IPS-15b (cell line): ENCODE measurements at regions not wholly inside any gene's neighbourhood (a gene's known extent, or its start where the extent isn't known, plus 50 kb on each side); places are given as distances from the start of the nearest gene placed in this dataset.

ENCODE experiments used
- H3K27me3 ChIP-seq: one replicate; pipeline ENCODE4 v1.6.1; 2013; ENCODE audit warnings: low read length; ENCODE audit not compliant: control insufficient read depth, insufficient read depth
- H3K36me3 ChIP-seq: one replicate; pipeline ENCODE4 v1.6.1; 2013; ENCODE audit warnings: low read length; ENCODE audit not compliant: control insufficient read depth, insufficient read depth
- H3K4me1 ChIP-seq: one replicate; pipeline ENCODE4 v1.6.1; 2013; ENCODE audit warnings: mild to moderate bottlenecking, low read length; ENCODE audit not compliant: control insufficient read depth, insufficient read depth
- H3K4me3 ChIP-seq: one replicate; pipeline ENCODE4 v1.5.1; 2013; ENCODE audit warnings: low read depth, low read length
- H3K9ac ChIP-seq: one replicate; pipeline ENCODE4 v1.6.1; 2013; ENCODE audit warnings: low read depth, mild to moderate bottlenecking, low read length
- H3K9me3 ChIP-seq: one replicate; pipeline ENCODE4 v1.6.1; 2013; ENCODE audit warnings: mild to moderate bottlenecking, low read length; ENCODE audit not compliant: control insufficient read depth, insufficient read depth

- no peaks in the 10 kb centered on the region for H3K36me3 ChIP-seq
- H3K9me3 ChIP-seq, result no peaks in the 10 kb centered on the region
Measured at GRCh38 chr3:117751651-117752050, 1042.1 kb downstream of the TUSC7 start.

DNA sequence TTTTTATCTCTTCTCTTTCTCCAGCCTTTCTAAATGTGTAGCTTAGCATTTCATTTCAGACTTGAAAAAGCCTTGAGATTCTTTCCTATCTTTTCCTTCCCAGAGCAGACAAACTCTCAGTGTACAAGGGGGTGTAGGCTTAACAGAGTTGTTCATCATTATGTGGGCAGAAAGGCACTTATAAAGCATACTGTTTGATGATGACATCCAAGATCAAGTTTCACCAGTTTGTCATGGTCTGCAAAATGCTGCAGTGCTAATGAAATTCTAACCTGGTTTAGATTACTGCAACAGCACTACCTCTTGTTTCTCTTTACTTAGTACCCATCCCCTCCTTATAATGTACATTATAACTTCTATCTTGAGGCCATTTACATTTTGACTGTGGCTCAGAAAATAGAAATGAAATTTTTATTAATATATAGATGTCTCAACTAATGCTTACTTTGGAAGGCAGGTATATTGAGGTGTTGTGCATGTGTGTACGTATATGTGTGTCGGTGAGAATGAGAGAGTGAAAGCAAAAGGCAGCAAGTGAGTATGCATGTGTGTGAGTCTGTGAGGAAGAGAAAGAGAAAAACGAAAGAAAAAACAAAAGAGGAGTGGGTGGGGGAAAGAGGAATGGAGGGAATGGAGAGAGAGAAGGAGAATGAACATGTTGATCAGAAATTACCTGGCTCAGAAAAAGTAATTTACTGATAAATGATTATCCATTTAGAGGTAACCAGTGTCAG lies 1043.6 kb downstream of the TUSC7 start:
- H3K9me3 ChIP-seq, result no peaks in the 10 kb centered on the region
- H3K9ac ChIP-seq, result no peak overlapping the region
- no peak overlapping the region for H3K4me3 ChIP-seq
- H3K27me3 ChIP-seq, result no peaks in the 10 kb centered on the region
- H3K4me1 ChIP-seq, result no peaks in the 10 kb centered on the region
- H3K36me3 ChIP-seq, result no peaks in the 10 kb centered on the region

More at GRCh38 chr3:117751651-117752050, 1042.1 kb downstream of the TUSC7 start:
- Histone ChIP-seq H3K4me1 (no peaks in the 10 kb centered on the region), H3K27me3 (no peaks in the 10 kb centered on the region), H3K9ac (no peak overlapping the region), H3K4me3 (no peak overlapping the region)

GRCh38 chr3:117754058-117754457 lies 1044.5 kb downstream of the TUSC7 start:
- H3K9me3 ChIP-seq, result no peaks in the 10 kb centered on the region
- no peak overlapping the region for H3K4me3 ChIP-seq
- H3K27me3 ChIP-seq, result no peaks in the 10 kb centered on the region
- no peaks in the 10 kb centered on the region for H3K36me3 ChIP-seq
- H3K9ac ChIP-seq, result no peak overlapping the region
- H3K4me1 ChIP-seq, result no peaks in the 10 kb centered on the region

DNA sequence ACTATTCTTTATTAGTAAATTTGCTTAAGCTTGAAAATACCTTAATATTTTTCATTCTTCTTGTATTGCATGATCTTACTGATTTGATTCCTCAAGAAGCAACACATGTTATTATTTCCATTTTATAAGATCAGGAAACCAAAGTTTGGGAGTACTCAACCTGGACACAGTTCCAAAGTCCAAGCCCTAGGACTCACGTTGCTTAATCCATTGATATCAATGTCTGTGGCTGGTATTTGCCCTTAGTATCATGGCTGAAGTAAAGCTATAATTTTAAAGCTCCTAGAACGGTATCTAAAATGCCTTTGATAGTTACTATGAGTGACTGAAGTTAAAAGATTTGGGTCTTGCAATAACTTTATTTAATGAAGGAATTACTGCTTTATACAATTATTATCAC lies 1045.3 kb downstream of the TUSC7 start:
- H3K36me3 ChIP-seq, result no peaks in the 10 kb centered on the region
- no peaks in the 10 kb centered on the region for H3K27me3 ChIP-seq
- no peak overlapping the region for H3K9ac ChIP-seq

GRCh38 chr3:117756563-117756962 lies 1047.0 kb downstream of the TUSC7 start:
- Histone ChIP-seq H3K9ac (no peak overlapping the region), H3K9me3 (no peaks in the 10 kb centered on the region), H3K4me3 (no peak overlapping the region)

More for the DNA sequence above, 1045.3 kb downstream of the TUSC7 start:
- Histone ChIP-seq H3K4me3 (no peak overlapping the region), H3K4me1 (no peaks in the 10 kb centered on the region), H3K9me3 (no peaks in the 10 kb centered on the region)

DNA sequence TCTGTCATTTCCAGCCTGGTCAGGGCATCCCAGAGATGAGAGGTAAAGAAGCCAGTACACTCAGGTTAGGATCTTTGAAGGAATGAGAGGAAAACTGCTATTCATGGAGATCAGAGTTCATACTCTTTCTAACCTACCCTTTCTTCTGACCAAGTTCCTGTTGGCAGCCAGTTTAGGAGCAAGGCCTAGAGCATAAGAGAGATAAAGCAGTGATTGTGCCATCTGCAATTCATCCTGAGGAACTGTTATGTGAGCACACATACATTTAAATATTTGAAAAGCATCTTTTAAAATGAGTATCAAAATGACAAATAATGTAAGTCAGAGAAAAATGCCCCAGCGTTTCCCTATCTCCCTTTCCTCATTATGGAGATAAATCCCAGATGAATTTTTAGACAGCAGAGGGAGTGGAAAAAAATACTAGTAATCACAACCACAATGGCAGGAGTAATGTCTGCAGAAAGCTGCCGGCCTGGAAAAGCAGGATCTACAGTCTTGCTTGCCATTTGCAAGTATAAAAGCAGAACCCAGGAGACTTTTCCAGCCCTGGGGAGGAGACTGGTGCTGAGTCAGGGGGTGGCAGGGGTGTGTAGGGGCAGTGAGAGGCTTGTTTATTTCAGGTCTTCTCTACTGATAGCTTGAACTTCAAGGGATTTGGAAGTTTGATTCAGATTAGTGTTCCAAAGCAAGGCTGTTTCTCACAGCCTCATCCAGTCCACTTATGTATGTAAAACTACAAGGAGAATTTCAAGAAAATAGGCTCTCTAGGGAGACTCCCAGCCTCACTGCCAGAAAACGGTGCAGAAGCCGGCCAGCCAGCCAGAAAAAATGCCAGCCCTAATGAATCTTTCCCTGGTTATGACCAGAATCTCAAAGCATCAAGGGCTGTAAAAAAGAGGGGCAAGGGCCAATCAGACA lies 1052.4 kb downstream of the TUSC7 start:
- no peak overlapping the region for H3K4me3 ChIP-seq
- H3K9ac ChIP-seq, result no peak overlapping the region
- H3K9me3 ChIP-seq, result no peaks in the 10 kb centered on the region
- no peaks in the 10 kb centered on the region for H3K27me3 ChIP-seq
- peaks cover 5% of the 10 kb centered on the region for H3K4me1 ChIP-seq
- H3K36me3 ChIP-seq, result no peaks in the 10 kb centered on the region

More at GRCh38 chr3:117756563-117756962, 1047.0 kb downstream of the TUSC7 start:
- Histone ChIP-seq H3K4me1 (no peaks in the 10 kb centered on the region), H3K27me3 (no peaks in the 10 kb centered on the region), H3K36me3 (no peaks in the 10 kb centered on the region)

GRCh38 chr3:117762621-117763037 lies 1053.0 kb downstream of the TUSC7 start:
- no peaks in the 10 kb centered on the region for H3K9me3 ChIP-seq
- no peak overlapping the region for H3K4me3 ChIP-seq
- H3K4me1 ChIP-seq, result peaks cover 5% of the 10 kb centered on the region
- H3K36me3 ChIP-seq, result no peaks in the 10 kb centered on the region
- no peak overlapping the region for H3K9ac ChIP-seq
- H3K27me3 ChIP-seq, result no peaks in the 10 kb centered on the region

GRCh38 chr3:117763561-117763960 lies 1054.0 kb downstream of the TUSC7 start:
- Histone ChIP-seq H3K4me1 (peaks cover 5% of the 10 kb centered on the region), H3K27me3 (no peaks in the 10 kb centered on the region), H3K9me3 (no peaks in the 10 kb centered on the region), H3K4me3 (no peak overlapping the region), H3K36me3 (no peaks in the 10 kb centered on the region), H3K9ac (no peak overlapping the region)

DNA sequence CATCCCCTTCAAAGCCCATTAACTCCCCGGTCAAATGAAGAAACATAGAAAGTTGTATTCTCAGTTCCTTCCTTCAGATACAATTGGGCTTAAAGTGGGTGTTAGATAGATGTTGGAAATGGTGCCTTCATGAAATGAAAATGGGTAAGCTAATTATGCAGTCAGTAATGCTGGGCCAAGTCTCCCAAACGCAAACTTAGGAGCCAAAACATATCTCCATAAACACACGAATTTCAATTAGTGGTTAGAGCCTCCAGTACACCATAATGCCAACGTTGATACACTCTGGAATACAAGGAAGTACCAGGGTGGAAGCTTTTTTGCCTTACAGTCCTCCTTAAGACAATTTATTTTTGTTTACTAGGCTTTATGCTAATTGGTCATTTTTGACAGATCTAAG lies 1059.0 kb downstream of the TUSC7 start:
- Histone ChIP-seq H3K36me3 (no peaks in the 10 kb centered on the region), H3K27me3 (no peaks in the 10 kb centered on the region), H3K4me1 (no peaks in the 10 kb centered on the region), H3K4me3 (no peak overlapping the region), H3K9me3 (no peaks in the 10 kb centered on the region), H3K9ac (no peak overlapping the region)

DNA sequence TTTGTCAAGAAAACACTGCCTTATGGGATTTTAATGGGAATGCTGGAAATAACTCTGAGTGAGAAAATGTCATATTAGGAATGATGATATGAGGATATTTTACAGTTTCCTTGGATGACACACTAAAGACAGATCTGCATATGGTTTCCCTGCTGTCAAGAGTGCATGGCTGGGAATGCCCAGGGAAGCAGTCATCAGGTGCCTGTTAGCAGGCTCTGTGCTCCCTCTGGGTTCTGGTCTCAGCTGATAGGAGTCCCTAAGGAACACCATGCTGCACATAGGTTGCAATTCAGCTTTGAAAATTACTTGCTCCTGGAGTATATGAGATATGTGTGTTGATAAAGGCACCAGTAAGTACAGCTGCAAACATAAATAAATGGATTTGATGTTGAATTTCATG lies 1064.6 kb downstream of the TUSC7 start:
- H3K4me1 ChIP-seq, result no peaks in the 10 kb centered on the region
- H3K9ac ChIP-seq, result no peak overlapping the region
- H3K27me3 ChIP-seq, result no peaks in the 10 kb centered on the region
- H3K9me3 ChIP-seq, result no peaks in the 10 kb centered on the region
- H3K36me3 ChIP-seq, result no peaks in the 10 kb centered on the region
- H3K4me3 ChIP-seq, result no peak overlapping the region

DNA sequence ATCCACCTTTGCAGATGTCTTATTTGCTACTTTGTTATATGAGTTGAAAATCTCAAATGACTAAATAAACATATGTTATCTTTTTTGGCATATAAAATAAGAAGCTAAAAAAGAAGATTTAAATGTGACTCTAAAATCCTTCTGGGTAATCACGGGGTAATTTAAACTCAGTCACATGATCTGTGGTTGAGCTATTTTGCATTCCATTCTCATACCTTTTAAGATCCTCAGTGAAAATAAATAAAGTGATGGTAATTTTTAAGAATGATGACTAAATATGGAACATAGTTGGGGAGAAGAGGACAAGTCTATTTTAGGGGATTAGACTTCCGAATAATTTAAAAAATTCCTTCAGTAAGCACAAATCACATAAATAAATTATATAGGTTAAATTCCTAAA lies 1076.8 kb downstream of the TUSC7 start:
- H3K9ac ChIP-seq, result no peak overlapping the region
- H3K27me3 ChIP-seq, result no peaks in the 10 kb centered on the region
- H3K4me3 ChIP-seq, result no peak overlapping the region
- H3K9me3 ChIP-seq, result no peaks in the 10 kb centered on the region
- no peaks in the 10 kb centered on the region for H3K36me3 ChIP-seq
- peaks cover 19% of the 10 kb centered on the region for H3K4me1 ChIP-seq

DNA sequence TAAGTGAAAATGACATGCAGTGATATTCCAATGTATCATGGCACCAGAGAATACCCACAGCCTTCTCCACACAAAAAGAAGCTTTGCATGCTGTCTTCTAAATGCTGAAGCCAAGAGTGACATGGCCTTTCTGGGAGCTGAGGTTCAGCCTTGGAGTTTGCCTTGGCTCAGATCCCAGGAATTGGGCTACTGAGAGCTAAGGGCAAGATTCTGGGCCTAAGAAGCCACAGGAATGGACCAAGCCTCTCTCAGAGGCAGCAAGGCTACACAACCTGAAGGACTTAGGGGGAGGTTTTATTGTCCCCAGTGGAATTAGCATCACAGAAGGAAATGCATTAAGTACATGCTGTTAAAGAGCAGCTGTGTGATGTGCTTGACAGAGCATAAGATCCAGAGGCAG lies 1078.5 kb downstream of the TUSC7 start:
- H3K9ac ChIP-seq, result no peak overlapping the region
- peaks cover 19% of the 10 kb centered on the region for H3K4me1 ChIP-seq
- no peaks in the 10 kb centered on the region for H3K36me3 ChIP-seq
- no peaks in the 10 kb centered on the region for H3K9me3 ChIP-seq
- no peak overlapping the region for H3K4me3 ChIP-seq
- no peaks in the 10 kb centered on the region for H3K27me3 ChIP-seq
